ENCODE measurements at regions not wholly inside any gene's neighbourhood (a gene's known extent, or its start where the extent isn't known, plus 50 kb on each side); places are given as distances from the start of the nearest gene placed in this dataset.
"Not testable (repeated sequence)": the region's sequence is repeated elsewhere in the genome, so short reads cannot be mapped to it uniquely, and the experiment has no call there.

DNA sequence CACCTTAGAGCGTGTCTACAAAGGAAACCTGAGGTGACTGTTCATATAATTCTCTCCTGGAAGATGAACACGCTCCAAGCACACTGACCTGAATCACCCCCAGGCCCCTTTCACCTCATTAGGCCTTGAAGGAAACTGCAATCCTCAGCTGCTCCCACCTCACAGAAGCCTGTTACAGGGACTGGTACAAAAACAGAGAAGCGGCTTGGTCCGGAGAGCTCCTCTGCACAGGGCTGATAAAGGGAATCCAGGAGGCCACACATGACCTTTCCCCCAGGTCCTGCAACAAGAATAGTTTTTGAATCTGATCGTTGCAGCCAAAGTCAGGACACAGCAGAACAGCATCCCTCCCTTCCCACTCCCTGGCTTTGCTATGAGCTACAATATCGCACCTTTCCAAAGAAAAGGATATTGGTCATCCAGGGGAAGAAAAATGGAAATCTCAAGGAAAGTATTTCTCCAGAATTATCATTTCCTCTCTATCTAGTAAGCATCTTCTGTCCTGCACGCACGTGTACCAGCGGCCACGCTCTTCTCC lies 666.7 kb downstream of the UQCRFS1 start:
- H3K4me1 ChIP-seq (ENCODE audit: insufficient read depth, low read length), result no peaks in the 10 kb centered on the region
- no peak overlapping the region for H3K4me2 ChIP-seq (ENCODE audit: insufficient read depth, low read length)
- H4K20me1 ChIP-seq (ENCODE audit: insufficient read depth, low read length), result no peaks in the 10 kb centered on the region
- H3K36me3 ChIP-seq (ENCODE audit: insufficient read depth, low read length), result no peaks in the 10 kb centered on the region
- H3K9me3 ChIP-seq (ENCODE audit: low read depth, low read length), result no peaks in the 10 kb centered on the region
- no peak overlapping the region for H2AFZ ChIP-seq (ENCODE audit: low read length)
- H3K27ac ChIP-seq (ENCODE audit: low read depth, low read length), result no peak overlapping the region
- TF ChIP-seq, protein P1, sequence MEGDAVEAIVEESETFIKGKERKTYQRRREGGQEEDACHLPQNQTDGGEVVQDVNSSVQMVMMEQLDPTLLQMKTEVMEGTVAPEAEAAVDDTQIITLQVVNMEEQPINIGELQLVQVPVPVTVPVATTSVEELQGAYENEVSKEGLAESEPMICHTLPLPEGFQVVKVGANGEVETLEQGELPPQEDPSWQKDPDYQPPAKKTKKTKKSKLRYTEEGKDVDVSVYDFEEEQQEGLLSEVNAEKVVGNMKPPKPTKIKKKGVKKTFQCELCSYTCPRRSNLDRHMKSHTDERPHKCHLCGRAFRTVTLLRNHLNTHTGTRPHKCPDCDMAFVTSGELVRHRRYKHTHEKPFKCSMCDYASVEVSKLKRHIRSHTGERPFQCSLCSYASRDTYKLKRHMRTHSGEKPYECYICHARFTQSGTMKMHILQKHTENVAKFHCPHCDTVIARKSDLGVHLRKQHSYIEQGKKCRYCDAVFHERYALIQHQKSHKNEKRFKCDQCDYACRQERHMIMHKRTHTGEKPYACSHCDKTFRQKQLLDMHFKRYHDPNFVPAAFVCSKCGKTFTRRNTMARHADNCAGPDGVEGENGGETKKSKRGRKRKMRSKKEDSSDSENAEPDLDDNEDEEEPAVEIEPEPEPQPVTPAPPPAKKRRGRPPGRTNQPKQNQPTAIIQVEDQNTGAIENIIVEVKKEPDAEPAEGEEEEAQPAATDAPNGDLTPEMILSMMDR (IDR thresholded peaks at IDR 0.05; ENCODE audit: extremely low read depth, low read depth, low read length), result no peak
- H3K79me2 ChIP-seq (ENCODE audit: insufficient read depth, low read length), result no peaks in the 10 kb centered on the region
- no peak for DNase-seq (ENCODE audit: insufficient read length, low spot score, missing footprints)
- H3K4me3 ChIP-seq (ENCODE audit: insufficient read depth, low read length), result no peak overlapping the region
- H3K27me3 ChIP-seq (ENCODE audit: insufficient read depth, low read length), result no peaks in the 10 kb centered on the region

DNA sequence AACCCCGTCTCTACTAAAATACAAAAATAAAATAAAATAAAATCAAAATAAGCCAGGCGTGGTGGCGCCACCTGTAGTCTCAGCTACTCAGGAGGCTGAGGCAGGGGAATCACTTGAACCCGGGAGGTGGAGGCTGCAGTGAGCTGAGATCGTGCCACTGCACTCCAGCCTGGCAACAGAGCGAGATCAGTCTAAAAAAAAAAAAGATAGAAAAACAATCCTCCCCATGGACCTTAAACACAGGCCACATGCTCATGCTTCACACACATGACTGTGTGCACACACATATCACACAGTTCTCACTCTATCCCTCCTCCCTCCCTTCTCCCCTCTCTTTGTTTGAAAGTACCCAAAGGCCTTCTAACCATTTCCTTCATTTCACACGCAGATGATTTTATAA lies 667.6 kb downstream of the UQCRFS1 start:
- H3K4me2 ChIP-seq (ENCODE audit: insufficient read depth, low read length); H3K79me2 ChIP-seq (ENCODE audit: insufficient read depth, low read length); DNase-seq (ENCODE audit: insufficient read length, low spot score, missing footprints); H2AFZ ChIP-seq (ENCODE audit: low read length); H3K9me3 ChIP-seq (ENCODE audit: low read depth, low read length); H3K27ac ChIP-seq (ENCODE audit: low read depth, low read length); H3K27me3 ChIP-seq (ENCODE audit: insufficient read depth, low read length); H3K4me3 ChIP-seq (ENCODE audit: insufficient read depth, low read length); H3K36me3 ChIP-seq (ENCODE audit: insufficient read depth, low read length); H4K20me1 ChIP-seq (ENCODE audit: insufficient read depth, low read length); H3K4me1 ChIP-seq (ENCODE audit: insufficient read depth, low read length): not testable (repeated sequence)

DNA sequence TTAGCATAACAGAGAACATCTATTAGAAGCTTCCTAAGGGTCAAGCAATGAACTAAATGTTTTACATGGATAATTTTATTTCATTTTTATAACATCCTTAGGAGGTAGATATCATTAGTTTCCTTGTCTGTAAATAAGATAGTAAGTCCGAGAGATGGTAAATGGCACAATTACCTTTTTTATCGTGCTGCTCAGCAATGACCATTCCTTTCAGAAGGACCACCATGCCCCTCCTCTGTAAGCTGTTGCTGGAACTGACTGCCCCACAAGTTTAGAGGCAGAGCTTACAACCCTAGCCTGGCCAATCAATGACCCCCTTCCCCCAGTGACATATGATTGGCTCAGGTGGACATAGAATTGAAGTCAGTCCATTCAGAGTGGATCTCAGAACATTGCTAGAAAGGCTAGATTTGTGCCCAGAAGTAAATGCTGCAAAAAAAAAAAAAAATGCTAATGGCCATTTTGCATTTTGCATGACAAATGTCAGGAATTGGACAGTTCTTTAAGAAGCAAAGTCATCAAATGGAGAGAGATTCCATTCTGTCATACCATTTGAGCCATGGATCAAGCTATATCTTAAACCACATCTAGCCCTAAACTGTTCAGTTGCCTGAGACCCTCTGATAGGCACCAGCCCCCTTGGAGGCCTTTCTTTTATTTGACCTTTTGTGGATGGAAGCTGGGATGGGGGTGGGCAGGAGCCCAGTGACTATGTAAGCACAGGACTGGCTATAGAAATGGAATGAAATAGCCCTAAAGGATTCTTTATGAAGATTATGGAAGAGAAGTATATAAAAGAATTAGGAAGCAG lies 668.3 kb downstream of the UQCRFS1 start:
- Histone ChIP-seq H2AFZ (ENCODE audit: low read length) (no peak overlapping the region), H3K79me2 (ENCODE audit: insufficient read depth, low read length) (no peaks in the 10 kb centered on the region), H3K27ac (ENCODE audit: low read depth, low read length) (no peak overlapping the region), H3K9me3 (ENCODE audit: low read depth, low read length) (no peaks in the 10 kb centered on the region), H3K36me3 (ENCODE audit: insufficient read depth, low read length) (no peaks in the 10 kb centered on the region), H3K4me1 (ENCODE audit: insufficient read depth, low read length) (no peaks in the 10 kb centered on the region), H4K20me1 (ENCODE audit: insufficient read depth, low read length) (no peaks in the 10 kb centered on the region), H3K27me3 (ENCODE audit: insufficient read depth, low read length) (no peaks in the 10 kb centered on the region), H3K4me3 (ENCODE audit: insufficient read depth, low read length) (no peak overlapping the region), H3K4me2 (ENCODE audit: insufficient read depth, low read length) (no peak overlapping the region)
- TF ChIP-seq, protein P1 (IDR thresholded peaks at IDR 0.05; ENCODE audit: extremely low read depth, low read depth, low read length), result no peak
- no peak for DNase-seq (ENCODE audit: insufficient read length, low spot score, missing footprints)

DNA sequence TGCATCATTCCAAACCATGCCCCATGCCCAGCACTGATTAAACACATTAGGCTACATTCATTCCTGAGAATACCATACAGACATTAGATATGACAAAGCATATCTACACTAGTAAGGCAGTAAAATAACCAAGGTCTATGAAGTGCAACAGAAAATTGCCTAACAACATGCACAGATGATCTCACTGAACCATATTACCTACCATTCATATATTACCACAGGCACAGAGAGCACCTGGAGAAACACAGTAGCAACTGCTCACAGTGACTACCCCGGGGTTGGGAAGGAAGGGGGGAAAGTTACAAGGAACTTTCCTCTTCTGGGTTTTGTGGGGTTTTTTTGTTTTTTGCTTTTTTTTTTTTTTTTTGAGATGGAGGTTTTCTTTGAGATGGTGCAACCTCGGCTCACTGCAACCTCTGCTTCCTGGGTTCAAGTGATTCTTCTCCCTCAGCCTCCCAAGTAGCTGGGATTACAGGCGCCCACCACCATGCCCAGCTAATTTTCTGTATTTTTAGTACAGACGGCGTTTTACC lies 669.6 kb downstream of the UQCRFS1 start:
- DNase-seq (ENCODE audit: insufficient read length, low spot score, missing footprints), result no peak
- H3K4me1 ChIP-seq (ENCODE audit: insufficient read depth, low read length), result no peaks in the 10 kb centered on the region
- H3K36me3 ChIP-seq (ENCODE audit: insufficient read depth, low read length), result no peaks in the 10 kb centered on the region
- H3K9me3 ChIP-seq (ENCODE audit: low read depth, low read length), result no peaks in the 10 kb centered on the region
- no peaks in the 10 kb centered on the region for H4K20me1 ChIP-seq (ENCODE audit: insufficient read depth, low read length)
- TF ChIP-seq, protein P1 (IDR thresholded peaks at IDR 0.05; ENCODE audit: extremely low read depth, low read depth, low read length), result no peak
- no peaks in the 10 kb centered on the region for H3K79me2 ChIP-seq (ENCODE audit: insufficient read depth, low read length)
- no peak overlapping the region for H3K27ac ChIP-seq (ENCODE audit: low read depth, low read length)
- no peak overlapping the region for H3K4me2 ChIP-seq (ENCODE audit: insufficient read depth, low read length)
- no peaks in the 10 kb centered on the region for H3K27me3 ChIP-seq (ENCODE audit: insufficient read depth, low read length)
- H2AFZ ChIP-seq (ENCODE audit: low read length), result no peak overlapping the region
- H3K4me3 ChIP-seq (ENCODE audit: insufficient read depth, low read length), result no peak overlapping the region

Data from osteoblast (primary cell).